ENCODE measurements at regions not wholly inside any gene's neighbourhood (a gene's known extent, or its start where the extent isn't known, plus 50 kb on each side); places are given as distances from the start of the nearest gene placed in this dataset.
"Not testable (repeated sequence)": the region's sequence is repeated elsewhere in the genome, so short reads cannot be mapped to it uniquely, and the experiment has no call there.

GRCh38 chr3:35446896-35447295, 192.4 kb upstream of the ARPP21 start:
- no peaks in the 10 kb centered on the region for H3K36me3 Mint-ChIP-seq (ENCODE audit: low read depth)
- no peak for ATAC-seq

GRCh38 chr3:35448121-35448520, 191.2 kb upstream of the ARPP21 start:
- H3K36me3 Mint-ChIP-seq (ENCODE audit: low read depth) = no peaks in the 10 kb centered on the region
- ATAC-seq (no peak), DNase-seq (no peak)
- H3K4me1 Mint-ChIP-seq = no peaks in the 10 kb centered on the region
- no peak overlapping the region for H3K27ac Mint-ChIP-seq
- no peaks in the 10 kb centered on the region for H3K27me3 Mint-ChIP-seq
- no peak overlapping the region for H3K4me3 Mint-ChIP-seq
- no peaks in the 10 kb centered on the region for H3K9me3 Mint-ChIP-seq

More at GRCh38 chr3:35446896-35447295, 192.4 kb upstream of the ARPP21 start:
- DNase-seq = no peak
- Mint-ChIP-seq H3K9me3 (no peaks in the 10 kb centered on the region), H3K27me3 (no peaks in the 10 kb centered on the region), H3K4me3 (no peak overlapping the region), H3K27ac (no peak overlapping the region), H3K4me1 (no peaks in the 10 kb centered on the region)

DNA sequence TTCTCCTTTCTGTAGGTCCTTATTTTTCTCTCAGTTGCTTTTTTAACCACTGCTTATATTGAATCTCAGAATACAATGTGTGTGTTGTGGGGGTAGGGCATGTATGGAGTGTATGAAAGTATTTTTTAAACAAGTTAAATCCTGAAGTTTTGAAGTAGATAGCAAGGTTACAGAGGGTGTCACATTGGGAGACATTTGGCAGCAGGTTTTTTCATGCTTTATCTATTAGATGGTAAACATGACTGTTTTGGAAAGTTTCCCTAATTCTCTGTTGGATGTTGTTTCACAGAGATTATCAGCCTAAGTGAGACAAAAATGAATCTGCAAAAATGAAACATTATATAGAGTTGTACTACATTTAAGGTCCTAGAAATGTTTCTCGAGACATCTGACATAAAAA, 190.6 kb upstream of the ARPP21 start:
- ATAC-seq (no peak), DNase-seq (no peak)
- Mint-ChIP-seq H3K36me3 (ENCODE audit: low read depth) (no peaks in the 10 kb centered on the region), H3K27me3 (no peaks in the 10 kb centered on the region), H3K27ac (no peak overlapping the region), H3K4me3 (no peak overlapping the region), H3K4me1 (no peaks in the 10 kb centered on the region), H3K9me3 (peaks cover 3% of the 10 kb centered on the region)

DNA sequence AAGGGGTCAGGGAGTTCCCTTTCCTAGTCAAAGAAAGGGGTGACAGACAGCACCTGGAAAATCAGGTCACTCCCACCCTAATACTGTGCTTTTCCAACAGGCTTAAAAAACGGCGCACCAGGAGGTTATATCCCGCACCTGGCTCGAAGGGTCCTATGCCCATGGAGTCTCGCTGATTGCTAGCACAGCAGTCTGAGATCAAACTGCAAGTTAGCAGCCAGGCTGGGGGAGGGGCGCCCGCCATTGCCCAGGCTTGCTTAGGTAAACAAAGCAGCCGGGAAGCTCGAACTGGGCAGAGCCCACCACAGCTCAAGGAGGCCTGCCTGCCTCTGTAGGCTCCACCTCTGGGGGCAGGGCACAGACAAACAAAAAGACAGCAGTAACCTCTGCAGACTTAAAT, 184.5 kb upstream of the ARPP21 start:
- DNase-seq; ATAC-seq; H3K27ac Mint-ChIP-seq; H3K4me3 Mint-ChIP-seq; H3K4me1 Mint-ChIP-seq; H3K27me3 Mint-ChIP-seq; H3K36me3 Mint-ChIP-seq (ENCODE audit: low read depth): not testable (repeated sequence)
- peaks cover 18% of the 10 kb centered on the region for H3K9me3 Mint-ChIP-seq

DNA sequence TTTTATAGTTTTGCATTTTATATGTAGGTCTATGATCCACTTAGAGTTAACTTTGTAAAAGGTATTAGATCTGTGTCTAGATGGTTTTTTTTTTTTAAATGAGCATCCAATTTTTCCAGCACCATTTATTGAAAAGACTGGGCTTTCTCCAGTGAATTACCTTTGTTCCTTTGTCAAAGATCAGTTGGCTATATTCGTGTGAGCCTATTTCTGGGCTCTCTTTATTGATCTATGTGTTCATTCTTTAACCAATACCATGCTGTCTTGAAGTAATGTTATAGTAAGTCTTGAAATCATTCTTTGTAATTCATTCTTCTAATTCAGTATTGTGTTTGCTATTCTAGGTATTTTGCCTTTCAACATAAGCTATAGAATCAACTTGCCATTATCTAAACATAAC, 165.4 kb upstream of the ARPP21 start:
- ATAC-seq (no peak), DNase-seq (no peak)
- Mint-ChIP-seq H3K36me3 (ENCODE audit: low read depth) (no peaks in the 10 kb centered on the region), H3K27ac (no peak overlapping the region), H3K27me3 (no peaks in the 10 kb centered on the region), H3K4me1 (no peaks in the 10 kb centered on the region), H3K4me3 (no peak overlapping the region), H3K9me3 (peaks cover 5% of the 10 kb centered on the region)

GRCh38 chr3:35482566-35482965, 156.8 kb upstream of the ARPP21 start:
- not testable (repeated sequence) for H3K27ac Mint-ChIP-seq; H3K4me1 Mint-ChIP-seq; H3K36me3 Mint-ChIP-seq (ENCODE audit: low read depth); H3K27me3 Mint-ChIP-seq; H3K9me3 Mint-ChIP-seq; ATAC-seq; DNase-seq; H3K4me3 Mint-ChIP-seq

DNA sequence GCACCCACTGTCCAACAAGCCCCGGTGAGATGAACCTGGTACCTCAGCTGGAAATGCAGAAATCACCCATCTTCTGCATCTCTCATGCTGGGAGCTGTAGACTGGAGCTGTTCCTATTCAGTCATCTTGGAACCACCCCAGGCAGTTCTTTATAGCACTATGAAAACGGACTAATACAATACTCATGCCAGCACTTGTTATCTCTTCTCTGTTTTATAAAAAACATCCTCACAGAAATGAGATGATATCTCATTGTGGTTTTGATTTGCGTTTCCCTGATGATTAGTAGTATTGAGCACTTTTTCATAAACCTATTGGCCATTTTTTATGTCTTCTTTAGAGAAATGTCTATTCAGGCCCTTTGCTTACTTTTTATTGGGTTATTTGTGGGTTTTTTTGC, 156.2 kb upstream of the ARPP21 start:
- no peaks in the 10 kb centered on the region for H3K36me3 Mint-ChIP-seq (ENCODE audit: low read depth)
- no peaks in the 10 kb centered on the region for H3K27me3 Mint-ChIP-seq
- no peaks in the 10 kb centered on the region for H3K9me3 Mint-ChIP-seq
- H3K4me1 Mint-ChIP-seq = no peaks in the 10 kb centered on the region
- no peak overlapping the region for H3K27ac Mint-ChIP-seq
- no peak overlapping the region for H3K4me3 Mint-ChIP-seq
- DNase-seq (no peak), ATAC-seq (no peak)

DNA sequence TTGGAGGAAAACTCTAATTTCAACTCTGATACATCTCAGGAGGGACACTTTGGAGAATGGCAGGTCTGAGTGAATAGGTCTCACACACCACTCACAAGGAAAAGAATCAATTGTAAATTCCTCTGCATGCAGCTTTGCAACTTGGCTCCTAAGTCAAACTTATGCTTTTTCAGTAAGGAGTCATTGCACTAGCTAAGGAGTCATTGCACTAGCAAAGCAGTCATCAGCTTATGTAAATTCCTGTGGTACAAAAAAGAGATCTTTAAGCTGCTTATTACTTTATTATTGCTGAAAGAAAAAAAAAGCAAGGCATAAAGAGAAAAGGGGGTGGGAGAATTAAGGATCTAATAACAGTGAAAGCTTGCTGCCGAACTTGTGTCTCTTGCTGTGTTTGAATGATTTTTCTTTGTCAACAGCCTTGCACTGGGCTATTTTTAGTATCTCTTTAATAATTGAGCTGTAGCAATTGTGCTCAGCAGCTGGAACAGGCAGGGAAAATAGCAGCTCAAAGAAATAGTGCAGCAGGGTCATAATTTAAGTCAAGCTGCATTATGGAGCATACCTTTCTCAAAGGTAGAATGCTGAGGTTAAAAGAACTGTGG, 154.3 kb upstream of the ARPP21 start:
- Mint-ChIP-seq H3K9me3 (no peaks in the 10 kb centered on the region), H3K4me1 (no peaks in the 10 kb centered on the region), H3K36me3 (ENCODE audit: low read depth) (no peaks in the 10 kb centered on the region), H3K4me3 (no peak overlapping the region), H3K27me3 (no peaks in the 10 kb centered on the region), H3K27ac (no peak overlapping the region)
- ATAC-seq (no peak), DNase-seq (no peak)

DNA sequence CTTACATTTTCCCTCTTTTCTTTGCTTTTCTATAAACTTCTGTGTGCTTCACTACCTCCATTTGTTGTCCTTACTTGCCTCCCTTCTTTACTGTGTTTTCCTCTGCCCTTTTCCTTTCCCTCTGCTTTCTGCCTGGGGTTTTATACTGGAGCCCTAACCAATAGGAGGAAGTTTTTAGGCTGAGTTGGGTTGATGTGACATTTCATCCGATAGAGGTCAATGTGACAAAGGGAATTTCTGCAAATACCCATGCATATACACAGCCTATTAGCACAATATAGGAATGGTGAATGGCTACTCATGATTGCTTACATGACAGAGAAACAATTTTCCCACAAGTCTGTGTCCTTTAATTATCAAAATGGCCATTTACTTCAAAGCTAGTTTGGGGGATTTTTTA, 153.0 kb upstream of the ARPP21 start:
- no peak for ATAC-seq
- Mint-ChIP-seq H3K4me3 (no peak overlapping the region), H3K36me3 (ENCODE audit: low read depth) (no peaks in the 10 kb centered on the region), H3K9me3 (no peaks in the 10 kb centered on the region), H3K4me1 (no peaks in the 10 kb centered on the region), H3K27me3 (no peaks in the 10 kb centered on the region), H3K27ac (no peak overlapping the region)
- DNase-seq = no peak

DNA sequence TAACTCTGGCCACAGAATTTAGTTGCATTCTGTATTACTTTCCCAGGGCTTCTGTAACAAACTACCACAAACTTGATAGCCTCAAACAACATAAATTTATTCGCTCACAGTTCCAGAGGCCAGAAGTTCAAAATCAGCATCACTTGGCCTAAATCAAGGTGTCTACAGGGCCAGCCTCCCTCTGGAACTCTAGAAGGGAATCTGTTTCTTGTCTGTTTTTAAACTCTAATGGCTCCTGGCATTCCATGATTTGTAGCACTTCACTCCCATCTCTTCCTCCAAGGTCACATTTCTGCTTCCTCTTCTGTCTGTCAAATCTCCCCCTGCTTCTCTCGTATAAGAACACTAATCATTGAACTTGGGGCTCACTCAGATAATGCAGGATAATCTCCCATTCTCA, 151.9 kb upstream of the ARPP21 start:
- Mint-ChIP-seq H3K27ac (no peak overlapping the region), H3K4me3 (no peak overlapping the region), H3K27me3 (no peaks in the 10 kb centered on the region), H3K36me3 (ENCODE audit: low read depth) (no peaks in the 10 kb centered on the region), H3K9me3 (no peaks in the 10 kb centered on the region), H3K4me1 (no peaks in the 10 kb centered on the region)
- ATAC-seq (no peak), DNase-seq (no peak)

GRCh38 chr3:35488526-35488925, 150.8 kb upstream of the ARPP21 start:
- no peak for ATAC-seq
- Mint-ChIP-seq H3K27me3 (no peaks in the 10 kb centered on the region), H3K4me3 (no peak overlapping the region), H3K27ac (no peak overlapping the region), H3K9me3 (no peaks in the 10 kb centered on the region), H3K4me1 (no peaks in the 10 kb centered on the region), H3K36me3 (ENCODE audit: low read depth) (no peaks in the 10 kb centered on the region)
- no peak for DNase-seq

DNA sequence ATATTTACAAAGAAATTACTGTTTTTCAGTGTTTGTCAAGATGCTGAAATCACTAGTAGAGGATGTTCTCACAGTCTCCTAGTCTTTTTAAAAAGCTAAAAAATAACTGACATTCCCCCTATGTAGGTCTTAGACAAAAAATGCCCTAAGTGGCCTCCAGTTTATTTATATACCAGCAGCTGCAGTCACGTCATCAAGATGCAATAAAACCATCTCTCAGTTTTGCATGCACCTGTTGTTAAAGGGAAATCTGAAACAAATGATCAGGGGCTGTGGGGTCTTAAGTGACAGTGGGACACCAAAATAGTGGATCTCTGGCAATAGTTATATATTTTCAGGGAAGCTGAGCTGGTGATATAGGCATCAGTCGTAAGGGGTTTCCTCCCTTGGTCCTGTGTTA, 146.5 kb upstream of the ARPP21 start:
- no peaks in the 10 kb centered on the region for H3K36me3 Mint-ChIP-seq (ENCODE audit: low read depth)
- ATAC-seq (no peak), DNase-seq (no peak)
- no peak overlapping the region for H3K27ac Mint-ChIP-seq
- no peaks in the 10 kb centered on the region for H3K27me3 Mint-ChIP-seq
- no peak overlapping the region for H3K4me3 Mint-ChIP-seq
- H3K4me1 Mint-ChIP-seq = no peaks in the 10 kb centered on the region
- H3K9me3 Mint-ChIP-seq = peaks cover under 1% of the 10 kb centered on the region

DNA sequence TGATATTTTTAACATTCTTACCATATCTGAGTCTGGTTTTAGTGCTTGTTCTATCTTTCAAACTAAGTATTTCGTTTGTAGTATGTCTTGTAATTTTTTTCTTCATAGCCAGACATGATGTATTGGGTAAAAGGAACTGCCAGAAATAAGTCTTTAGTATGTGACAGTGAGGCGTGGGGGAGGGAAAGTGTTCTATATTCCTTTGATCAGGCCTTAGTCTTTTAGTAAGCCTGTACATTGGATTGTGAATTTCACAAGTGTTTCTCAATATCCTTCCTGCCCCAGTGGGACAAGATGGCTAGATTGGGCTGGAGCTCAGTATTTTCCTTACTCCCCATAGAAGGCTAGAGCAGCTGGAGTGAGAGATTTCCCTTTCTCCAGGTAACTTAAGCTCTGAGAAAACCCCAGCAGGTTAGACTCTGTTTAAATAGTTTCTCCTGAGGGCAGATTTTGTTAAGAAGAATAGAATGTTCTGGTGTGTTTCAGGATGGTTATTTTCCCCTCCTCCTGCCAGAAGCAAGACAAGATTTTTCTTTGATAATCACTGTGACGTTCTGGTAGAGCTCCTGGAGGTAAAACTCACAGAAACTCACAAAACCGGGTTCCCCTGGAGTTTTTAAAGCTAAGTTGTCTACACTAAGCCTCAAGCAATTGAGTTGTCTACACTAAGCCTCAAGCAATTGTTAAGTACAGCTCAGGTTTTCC, 140.7 kb upstream of the ARPP21 start:
- no peak overlapping the region for H3K27ac Mint-ChIP-seq
- H3K36me3 Mint-ChIP-seq (ENCODE audit: low read depth) = no peaks in the 10 kb centered on the region
- H3K4me3 Mint-ChIP-seq = no peak overlapping the region
- H3K9me3 Mint-ChIP-seq = peaks cover 6% of the 10 kb centered on the region
- no peaks in the 10 kb centered on the region for H3K4me1 Mint-ChIP-seq
- DNase-seq (no peak), ATAC-seq (no peak)
- no peaks in the 10 kb centered on the region for H3K27me3 Mint-ChIP-seq

GRCh38 chr3:35500641-35501350, 138.5 kb upstream of the ARPP21 start:
- no peak for ATAC-seq
- Mint-ChIP-seq H3K4me3 (no peak overlapping the region), H3K27ac (no peak overlapping the region), H3K27me3 (no peaks in the 10 kb centered on the region), H3K9me3 (peaks cover 6% of the 10 kb centered on the region), H3K36me3 (ENCODE audit: low read depth) (no peaks in the 10 kb centered on the region), H3K4me1 (no peaks in the 10 kb centered on the region)
- DNase-seq = no peak

DNA sequence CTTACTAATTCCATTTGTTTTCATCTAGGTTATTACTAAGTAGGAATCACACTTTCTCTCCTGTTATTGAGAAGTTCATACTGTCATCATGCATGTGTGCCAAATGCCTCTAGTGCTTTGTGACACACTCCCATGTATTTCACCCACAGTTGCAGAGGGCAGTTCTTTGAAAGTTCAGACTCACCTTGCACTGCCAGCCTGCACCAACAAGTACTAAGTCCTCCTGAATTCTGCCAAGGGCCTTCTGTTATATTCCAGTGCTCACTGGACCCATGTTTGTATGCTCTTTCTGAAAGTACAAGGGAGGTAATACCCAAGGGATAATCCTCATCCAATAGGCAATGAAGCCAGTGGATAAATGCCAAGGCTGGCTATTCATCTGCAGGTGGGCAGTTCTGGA, 136.6 kb upstream of the ARPP21 start:
- H3K36me3 Mint-ChIP-seq (ENCODE audit: low read depth) = no peaks in the 10 kb centered on the region
- DNase-seq (no peak), ATAC-seq (no peak)
- H3K27me3 Mint-ChIP-seq = no peaks in the 10 kb centered on the region
- peaks cover 12% of the 10 kb centered on the region for H3K9me3 Mint-ChIP-seq
- no peak overlapping the region for H3K27ac Mint-ChIP-seq
- no peak overlapping the region for H3K4me3 Mint-ChIP-seq
- H3K4me1 Mint-ChIP-seq = no peaks in the 10 kb centered on the region

Data from activated naive CD8-positive, alpha-beta T cell treated with anti-CD3 and anti-CD28 coated beads, Interleukin-2, amount 50 U/mL, for 24 hours (primary cell).